Stomach (tissue), 4 donors: ENCODE measurements at regions not wholly inside any gene's neighbourhood (a gene's known extent, or its start where the extent isn't known, plus 50 kb on each side); places are given as distances from the start of the nearest gene placed in this dataset.

Source experiments
- EP300 ChIP-seq: sonication (generic); formaldehyde crosslinking; IDR thresholded peaks from one replicate; pipeline ENCODE4 v1.6.1; 2017; ENCODE audit warnings: antibody characterized with exemption
- POLR2A ChIP-seq, 4 donors: fragments of 450-650 bp; IDR thresholded peaks; one replicate each; pipeline ENCODE4 v1.6.1; 2016; ENCODE audit warnings: antibody characterized with exemption in 4 of 4, control low read depth in 2 of 4, mild to moderate bottlenecking in 1 of 4, moderate library complexity in 1 of 4
- POLR2AphosphoS5 ChIP-seq, 3 donors: sonication (generic); formaldehyde crosslinking; IDR thresholded peaks; one replicate each; pipeline ENCODE4 v1.6.1; 2016; ENCODE audit warnings: antibody characterized with exemption in 3 of 3
- TF ChIP-seq, protein P1 (sequence below), 7 experiments: fragments of 450-650 bp in 4 of 7; fragments of 200-600 bp in 3 of 7; sonication (generic) in 3 of 7; IDR thresholded peaks; one replicate each; pipeline ENCODE4 v1.5.1; 2016 to 2019; ENCODE audit warnings: antibody characterized with exemption in 7 of 7, control low read depth in 2 of 7, mild to moderate bottlenecking in 1 of 7

- TF ChIP-seq, protein P1, sequence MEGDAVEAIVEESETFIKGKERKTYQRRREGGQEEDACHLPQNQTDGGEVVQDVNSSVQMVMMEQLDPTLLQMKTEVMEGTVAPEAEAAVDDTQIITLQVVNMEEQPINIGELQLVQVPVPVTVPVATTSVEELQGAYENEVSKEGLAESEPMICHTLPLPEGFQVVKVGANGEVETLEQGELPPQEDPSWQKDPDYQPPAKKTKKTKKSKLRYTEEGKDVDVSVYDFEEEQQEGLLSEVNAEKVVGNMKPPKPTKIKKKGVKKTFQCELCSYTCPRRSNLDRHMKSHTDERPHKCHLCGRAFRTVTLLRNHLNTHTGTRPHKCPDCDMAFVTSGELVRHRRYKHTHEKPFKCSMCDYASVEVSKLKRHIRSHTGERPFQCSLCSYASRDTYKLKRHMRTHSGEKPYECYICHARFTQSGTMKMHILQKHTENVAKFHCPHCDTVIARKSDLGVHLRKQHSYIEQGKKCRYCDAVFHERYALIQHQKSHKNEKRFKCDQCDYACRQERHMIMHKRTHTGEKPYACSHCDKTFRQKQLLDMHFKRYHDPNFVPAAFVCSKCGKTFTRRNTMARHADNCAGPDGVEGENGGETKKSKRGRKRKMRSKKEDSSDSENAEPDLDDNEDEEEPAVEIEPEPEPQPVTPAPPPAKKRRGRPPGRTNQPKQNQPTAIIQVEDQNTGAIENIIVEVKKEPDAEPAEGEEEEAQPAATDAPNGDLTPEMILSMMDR (IDR thresholded peaks at IDR 0.05) = no peak
- TF ChIP-seq POLR2A (IDR thresholded peaks at IDR 0.05) (no peak), POLR2AphosphoS5 (IDR thresholded peaks at IDR 0.05) (no peak), EP300 (no peak)
Observed at GRCh38 chr5:74304536-74304935, 336.0 kb downstream of the ENC1 start.
